ENCODE measurements at regions not wholly inside any gene's neighbourhood (a gene's known extent, or its start where the extent isn't known, plus 50 kb on each side); places are given as distances from the start of the nearest gene placed in this dataset.

DNA sequence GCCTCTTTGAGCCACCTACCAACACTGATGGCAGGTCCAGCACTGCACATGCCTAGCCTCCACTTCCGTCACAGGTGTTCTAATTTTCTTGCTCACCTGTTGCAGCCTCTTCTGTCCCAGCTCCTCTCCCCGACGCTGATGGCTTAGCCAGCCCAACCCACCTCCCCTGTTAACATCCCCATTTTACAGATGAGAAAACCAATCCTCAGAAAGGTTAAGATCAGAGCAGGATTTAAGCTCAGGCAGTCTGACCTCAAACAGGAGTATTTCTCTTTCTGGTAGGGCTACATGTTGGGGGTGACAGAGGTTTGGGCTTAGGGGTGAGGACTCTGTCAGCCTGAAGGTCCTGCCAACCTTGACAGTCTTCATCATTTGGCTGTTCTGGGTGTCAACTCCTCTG is 74.5 kb upstream of the PITX1 start:
- no peaks in the 10 kb centered on the region for H3K27me3 ChIP-seq (ENCODE audit: low read length)
- H4K20me1 ChIP-seq (ENCODE audit: low read depth, low read length), result no peaks in the 10 kb centered on the region
- H3K79me2 ChIP-seq (ENCODE audit: insufficient read depth, low read length), result no peaks in the 10 kb centered on the region
- H3K9ac ChIP-seq (ENCODE audit: low read length), result no peak overlapping the region
- no peak overlapping the region for H2AFZ ChIP-seq (ENCODE audit: low read depth, low read length, severe bottlenecking)
- H3K4me2 ChIP-seq (ENCODE audit: low read depth, low read length, poor library complexity, severe bottlenecking), result no peak overlapping the region
- H3K4me3 ChIP-seq (ENCODE audit: insufficient read depth, low read length, poor library complexity, severe bottlenecking), result no peak overlapping the region
- TF ChIP-seq, protein P1, sequence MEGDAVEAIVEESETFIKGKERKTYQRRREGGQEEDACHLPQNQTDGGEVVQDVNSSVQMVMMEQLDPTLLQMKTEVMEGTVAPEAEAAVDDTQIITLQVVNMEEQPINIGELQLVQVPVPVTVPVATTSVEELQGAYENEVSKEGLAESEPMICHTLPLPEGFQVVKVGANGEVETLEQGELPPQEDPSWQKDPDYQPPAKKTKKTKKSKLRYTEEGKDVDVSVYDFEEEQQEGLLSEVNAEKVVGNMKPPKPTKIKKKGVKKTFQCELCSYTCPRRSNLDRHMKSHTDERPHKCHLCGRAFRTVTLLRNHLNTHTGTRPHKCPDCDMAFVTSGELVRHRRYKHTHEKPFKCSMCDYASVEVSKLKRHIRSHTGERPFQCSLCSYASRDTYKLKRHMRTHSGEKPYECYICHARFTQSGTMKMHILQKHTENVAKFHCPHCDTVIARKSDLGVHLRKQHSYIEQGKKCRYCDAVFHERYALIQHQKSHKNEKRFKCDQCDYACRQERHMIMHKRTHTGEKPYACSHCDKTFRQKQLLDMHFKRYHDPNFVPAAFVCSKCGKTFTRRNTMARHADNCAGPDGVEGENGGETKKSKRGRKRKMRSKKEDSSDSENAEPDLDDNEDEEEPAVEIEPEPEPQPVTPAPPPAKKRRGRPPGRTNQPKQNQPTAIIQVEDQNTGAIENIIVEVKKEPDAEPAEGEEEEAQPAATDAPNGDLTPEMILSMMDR (IDR thresholded peaks at IDR 0.05; ENCODE audit: insufficient read depth, low read length, poor library complexity, severe bottlenecking), result no peak
- TF ChIP-seq EZH2phosphoT487 (conservative IDR thresholded peaks at IDR 0.05; ENCODE audit: low read length), result no peak
- H3K27ac ChIP-seq (ENCODE audit: low read depth, low read length), result no peak overlapping the region
- no peaks in the 10 kb centered on the region for H3K36me3 ChIP-seq (ENCODE audit: low read length)
- H3K9me2 ChIP-seq (replicated peaks; ENCODE audit: insufficient read depth, low read length), result no peaks in the 10 kb centered on the region
- H3K9me3 ChIP-seq (ENCODE audit: insufficient read depth, low read length), result no peaks in the 10 kb centered on the region
- no peaks in the 10 kb centered on the region for H3F3A ChIP-seq (ENCODE audit: insufficient read depth)

DNA sequence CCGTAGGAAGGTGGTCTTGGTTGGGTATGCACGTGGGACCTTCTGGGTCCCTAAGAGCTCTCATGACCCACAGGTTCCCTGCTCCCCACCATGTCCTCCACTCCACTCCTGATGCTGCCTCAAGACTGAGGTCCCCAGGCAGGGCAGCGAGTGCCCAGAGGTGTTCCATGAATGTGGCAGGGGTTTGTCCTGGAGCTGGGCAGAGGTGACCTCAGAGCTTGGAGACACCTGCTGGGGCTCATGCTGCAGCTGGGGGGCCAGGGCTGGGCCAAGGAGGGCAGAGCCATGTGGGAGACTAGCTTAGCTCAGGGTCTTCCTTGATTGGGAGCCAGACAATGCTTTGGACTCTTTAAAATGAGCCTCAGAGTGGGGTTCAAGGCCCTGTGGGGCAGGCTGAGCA is 74.0 kb upstream of the PITX1 start:
- no peaks in the 10 kb centered on the region for H4K20me1 ChIP-seq (ENCODE audit: low read depth, low read length)
- no peaks in the 10 kb centered on the region for H3K36me3 ChIP-seq (ENCODE audit: low read length)
- no peak overlapping the region for H2AFZ ChIP-seq (ENCODE audit: low read depth, low read length, severe bottlenecking)
- no peaks in the 10 kb centered on the region for H3F3A ChIP-seq (ENCODE audit: insufficient read depth)
- H3K9ac ChIP-seq (ENCODE audit: low read length), result no peak overlapping the region
- TF ChIP-seq EZH2phosphoT487 (conservative IDR thresholded peaks at IDR 0.05; ENCODE audit: low read length), result no peak
- TF ChIP-seq, protein P1 (IDR thresholded peaks at IDR 0.05; ENCODE audit: insufficient read depth, low read length, poor library complexity, severe bottlenecking), result no peak
- H3K9me2 ChIP-seq (replicated peaks; ENCODE audit: insufficient read depth, low read length), result no peaks in the 10 kb centered on the region
- H3K27me3 ChIP-seq (ENCODE audit: low read length), result no peaks in the 10 kb centered on the region
- H3K9me3 ChIP-seq (ENCODE audit: insufficient read depth, low read length), result no peaks in the 10 kb centered on the region
- no peak overlapping the region for H3K4me3 ChIP-seq (ENCODE audit: insufficient read depth, low read length, poor library complexity, severe bottlenecking)
- H3K79me2 ChIP-seq (ENCODE audit: insufficient read depth, low read length), result no peaks in the 10 kb centered on the region
- H3K4me2 ChIP-seq (ENCODE audit: low read depth, low read length, poor library complexity, severe bottlenecking), result no peak overlapping the region
- H3K27ac ChIP-seq (ENCODE audit: low read depth, low read length), result no peak overlapping the region

DNA sequence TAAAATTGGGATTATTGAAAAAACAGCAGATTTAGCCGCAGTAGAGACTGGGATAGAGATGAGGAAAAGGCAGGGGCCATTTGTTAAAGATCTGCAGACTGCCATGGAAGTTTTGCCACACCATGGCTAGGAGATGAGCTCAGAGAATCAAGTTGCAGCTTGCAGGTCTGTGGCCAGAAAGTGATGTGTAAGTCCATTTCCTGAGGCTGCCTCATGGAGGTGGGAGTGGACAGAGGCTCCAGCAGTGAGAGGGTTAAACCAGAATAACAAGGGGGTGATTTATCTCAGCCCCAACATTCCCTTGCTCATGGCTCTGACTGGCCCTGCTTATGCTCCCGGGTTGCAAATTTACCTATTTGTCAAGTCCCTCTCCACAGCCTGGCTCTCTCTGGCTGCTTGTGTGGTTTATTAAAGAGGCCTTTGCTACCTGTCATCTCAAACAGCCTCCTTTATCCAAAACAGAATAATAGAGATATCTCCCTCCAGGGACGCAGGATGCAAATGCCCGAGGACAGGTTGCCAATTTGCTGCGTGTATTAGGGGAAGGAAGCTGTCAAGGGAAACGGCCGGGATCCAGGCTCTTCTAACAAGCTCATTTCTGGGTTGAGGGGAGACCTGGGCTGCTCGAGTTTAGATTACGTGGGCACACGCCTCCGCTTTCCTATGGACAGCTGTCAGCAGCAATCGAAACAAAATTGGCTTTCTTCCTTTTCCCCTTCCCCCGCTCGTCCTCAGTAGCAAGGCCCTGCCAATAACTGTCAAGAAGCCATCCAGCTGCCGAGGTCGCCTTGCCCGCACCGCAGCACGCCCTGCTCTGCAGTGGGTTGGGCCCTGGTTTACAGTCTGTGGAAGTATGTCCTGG is 72.8 kb upstream of the PITX1 start:
- H3K79me2 ChIP-seq (ENCODE audit: insufficient read depth, low read length), result no peaks in the 10 kb centered on the region
- no peak overlapping the region for H3K4me2 ChIP-seq (ENCODE audit: low read depth, low read length, poor library complexity, severe bottlenecking)
- H4K20me1 ChIP-seq (ENCODE audit: low read depth, low read length), result no peaks in the 10 kb centered on the region
- H3K36me3 ChIP-seq (ENCODE audit: low read length), result no peaks in the 10 kb centered on the region
- no peak overlapping the region for H2AFZ ChIP-seq (ENCODE audit: low read depth, low read length, severe bottlenecking)
- no peaks in the 10 kb centered on the region for H3K9me2 ChIP-seq (replicated peaks; ENCODE audit: insufficient read depth, low read length)
- H3K27ac ChIP-seq (ENCODE audit: low read depth, low read length), result no peak overlapping the region
- no peak for TF ChIP-seq EZH2phosphoT487 (conservative IDR thresholded peaks at IDR 0.05; ENCODE audit: low read length)
- TF ChIP-seq, protein P1 (IDR thresholded peaks at IDR 0.05; ENCODE audit: insufficient read depth, low read length, poor library complexity, severe bottlenecking), result no peak
- no peaks in the 10 kb centered on the region for H3F3A ChIP-seq (ENCODE audit: insufficient read depth)
- no peaks in the 10 kb centered on the region for H3K27me3 ChIP-seq (ENCODE audit: low read length)
- H3K9ac ChIP-seq (ENCODE audit: low read length), result no peak overlapping the region
- H3K4me3 ChIP-seq (ENCODE audit: insufficient read depth, low read length, poor library complexity, severe bottlenecking), result no peak overlapping the region
- H3K9me3 ChIP-seq (ENCODE audit: insufficient read depth, low read length), result no peaks in the 10 kb centered on the region

All from SU-DHL-6 (cell line).